ENCODE measurements at regions not wholly inside any gene's neighbourhood (a gene's known extent, or its start where the extent isn't known, plus 50 kb on each side); places are given as distances from the start of the nearest gene placed in this dataset.
"Not testable (repeated sequence)": the region's sequence is repeated elsewhere in the genome, so short reads cannot be mapped to it uniquely, and the experiment has no call there.

DNA sequence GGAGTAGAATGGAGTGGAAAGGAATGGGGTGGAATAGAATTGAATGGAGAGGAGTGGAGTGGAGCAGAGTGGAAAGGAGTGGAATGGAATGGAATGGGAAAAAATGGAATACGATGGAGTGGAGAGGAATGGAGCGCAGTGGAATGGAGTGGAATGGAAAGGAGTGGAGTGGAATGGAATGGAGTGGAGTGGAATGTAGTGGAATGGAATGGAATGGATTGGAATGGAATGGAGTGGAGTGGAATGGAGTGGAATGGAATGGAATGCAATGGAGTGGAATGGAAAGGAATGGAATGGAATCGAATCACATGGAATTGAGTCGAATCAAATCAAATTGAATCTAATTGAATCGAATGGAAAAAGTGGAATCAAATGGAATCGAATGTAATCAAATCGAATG lies 1016.1 kb downstream of the CDY1 start:
- H3K4me3 Mint-ChIP-seq = peak overlapping the region in 1 of 5 donors; percentile 1
- H3K4me1 Mint-ChIP-seq = no peaks in the 10 kb centered on the region
- H3K9me3 Mint-ChIP-seq = peaks cover 12 to 64% (median 43%) of the 10 kb centered on the region in 6 donors
- no peak for DNase-seq
- H3K27ac Mint-ChIP-seq = no peak overlapping the region
- H3K27me3 Mint-ChIP-seq (ENCODE audit: low read depth in 3 of 3) = no peaks in the 10 kb centered on the region
- H3K36me3 Mint-ChIP-seq = peaks cover 10 to 43% (median 16%) of the 10 kb centered on the region in 3 donors

DNA sequence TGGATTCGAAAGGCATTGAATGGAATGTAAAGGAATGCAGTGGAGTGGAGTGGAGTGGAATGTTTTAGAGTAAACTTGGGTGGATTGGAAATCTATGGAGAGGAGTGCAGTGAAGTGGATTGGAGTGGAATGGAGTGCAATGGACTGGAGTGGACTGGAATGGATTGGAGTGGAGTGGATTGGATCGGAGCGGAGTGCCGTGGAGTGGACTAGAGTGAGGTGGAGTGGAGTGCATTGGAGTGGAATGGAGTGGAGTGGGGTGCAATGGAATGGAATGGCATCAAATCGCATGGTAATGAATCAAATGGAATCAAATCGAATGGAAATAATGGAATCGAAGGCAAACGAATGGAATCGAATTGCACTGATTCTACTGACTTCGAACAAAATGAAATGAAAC lies 1023.9 kb downstream of the CDY1 start:
- not testable (repeated sequence) for H3K4me1 Mint-ChIP-seq; DNase-seq; H3K27me3 Mint-ChIP-seq (ENCODE audit: low read depth in 3 of 3); H3K4me3 Mint-ChIP-seq; H3K27ac Mint-ChIP-seq
- Mint-ChIP-seq H3K36me3 (peaks cover 0 to 20% (median 3%) of the 10 kb centered on the region in 3 donors), H3K9me3 (peaks cover 0 to 43% (median 21%) of the 10 kb centered on the region in 6 donors)

DNA sequence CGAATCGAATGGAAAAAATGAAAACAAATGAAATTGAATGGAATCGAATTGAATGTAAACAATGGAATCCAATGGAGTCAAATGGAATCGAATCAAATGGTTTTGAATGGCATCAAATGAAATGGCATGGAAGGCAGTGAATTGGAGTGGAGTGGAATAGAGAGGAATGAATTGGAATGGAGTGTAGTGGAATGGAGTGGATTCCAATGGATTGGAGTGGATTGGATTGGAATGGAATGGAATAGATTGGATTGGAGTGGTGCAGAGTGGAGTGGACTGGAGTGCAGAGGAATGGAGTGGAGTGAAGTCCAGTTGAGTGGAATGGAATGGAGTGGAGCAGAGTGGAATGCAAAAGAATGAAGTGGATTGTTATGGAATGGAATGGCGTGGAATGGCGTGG lies 1026.3 kb downstream of the CDY1 start:
- not testable (repeated sequence) for H3K4me1 Mint-ChIP-seq; DNase-seq; H3K4me3 Mint-ChIP-seq; H3K27me3 Mint-ChIP-seq (ENCODE audit: low read depth in 3 of 3); H3K27ac Mint-ChIP-seq
- H3K9me3 Mint-ChIP-seq = peaks cover 2 to 43% (median 13%) of the 10 kb centered on the region in 6 donors
- peaks cover 0 to 19% (median 0%) of the 10 kb centered on the region in 3 donors for H3K36me3 Mint-ChIP-seq

DNA sequence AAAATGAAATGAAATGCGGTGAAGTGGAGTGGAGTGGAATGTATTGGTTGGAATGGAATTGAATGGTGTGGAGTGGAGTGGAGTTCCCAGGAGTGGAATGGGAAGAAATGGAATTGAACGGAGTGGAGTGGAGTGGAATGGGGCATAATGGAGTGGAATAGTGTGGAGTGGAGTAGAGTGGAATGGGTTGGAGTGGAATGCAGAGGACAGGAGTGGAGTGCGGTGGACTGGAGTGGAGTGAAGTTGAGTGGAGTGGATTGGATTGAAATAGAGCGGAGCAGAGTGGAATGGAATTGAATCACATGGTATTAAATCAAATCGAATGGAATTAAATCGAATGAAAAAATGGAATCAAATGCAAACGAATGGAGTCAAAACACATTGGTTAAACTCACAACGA lies 1042.3 kb downstream of the CDY1 start:
- peaks cover 0 to 50% (median 0%) of the 10 kb centered on the region in 3 donors for H3K36me3 Mint-ChIP-seq
- not testable (repeated sequence) for H3K27ac Mint-ChIP-seq; H3K4me3 Mint-ChIP-seq; H3K4me1 Mint-ChIP-seq; DNase-seq; H3K27me3 Mint-ChIP-seq (ENCODE audit: low read depth in 3 of 3)
- H3K9me3 Mint-ChIP-seq = peaks cover 0 to 78% (median 0%) of the 10 kb centered on the region in 6 donors

DNA sequence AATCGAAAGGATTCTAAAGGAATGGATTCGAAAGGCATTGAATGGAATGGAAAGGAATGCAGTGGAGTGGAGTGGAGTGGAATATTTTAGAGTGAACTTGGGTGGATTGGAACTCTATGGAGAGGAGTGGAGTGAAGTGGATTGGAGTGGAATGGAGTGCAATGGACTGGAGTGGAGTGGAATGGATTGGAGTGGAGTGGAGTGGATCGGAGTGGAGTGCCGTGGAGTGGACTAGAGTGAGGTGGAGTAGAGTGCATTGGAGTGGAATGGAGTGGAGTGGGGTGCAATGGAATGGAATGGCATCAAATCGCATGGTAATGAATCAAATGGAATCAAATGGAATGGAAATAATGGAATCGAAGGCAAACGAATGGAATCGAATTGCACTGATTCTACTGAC lies 1044.8 kb downstream of the CDY1 start:
- not testable (repeated sequence) for H3K27ac Mint-ChIP-seq; H3K27me3 Mint-ChIP-seq (ENCODE audit: low read depth in 3 of 3); H3K4me3 Mint-ChIP-seq; H3K4me1 Mint-ChIP-seq; DNase-seq
- Mint-ChIP-seq H3K9me3 (peaks cover 0 to 84% (median 0%) of the 10 kb centered on the region in 6 donors), H3K36me3 (peaks cover 0 to 57% (median 0%) of the 10 kb centered on the region in 3 donors)

DNA sequence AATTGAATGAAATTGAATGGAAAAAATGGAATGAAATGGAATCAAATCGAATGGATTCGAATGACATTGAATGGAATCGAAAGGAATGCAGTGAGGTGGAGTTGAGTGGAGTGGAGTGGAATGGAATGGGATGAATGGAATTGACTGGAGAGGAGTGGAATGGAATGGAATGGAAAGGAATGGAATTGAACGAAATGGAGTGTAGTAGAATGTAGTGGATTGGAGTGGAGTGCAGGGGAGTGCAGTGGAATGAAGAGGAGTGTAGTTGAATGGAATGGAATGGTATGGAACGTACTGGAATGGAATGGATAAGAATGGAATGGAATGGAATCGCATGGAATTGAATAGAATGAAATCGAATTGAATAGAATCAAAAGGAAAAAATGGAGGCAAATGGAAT lies 1047.3 kb downstream of the CDY1 start:
- Mint-ChIP-seq H3K9me3 (peaks cover 0 to 65% (median 0%) of the 10 kb centered on the region in 6 donors), H3K36me3 (peaks cover 0 to 37% (median 0%) of the 10 kb centered on the region in 3 donors)
- H3K27me3 Mint-ChIP-seq (ENCODE audit: low read depth in 3 of 3); DNase-seq; H3K27ac Mint-ChIP-seq; H3K4me1 Mint-ChIP-seq; H3K4me3 Mint-ChIP-seq: not testable (repeated sequence)

DNA sequence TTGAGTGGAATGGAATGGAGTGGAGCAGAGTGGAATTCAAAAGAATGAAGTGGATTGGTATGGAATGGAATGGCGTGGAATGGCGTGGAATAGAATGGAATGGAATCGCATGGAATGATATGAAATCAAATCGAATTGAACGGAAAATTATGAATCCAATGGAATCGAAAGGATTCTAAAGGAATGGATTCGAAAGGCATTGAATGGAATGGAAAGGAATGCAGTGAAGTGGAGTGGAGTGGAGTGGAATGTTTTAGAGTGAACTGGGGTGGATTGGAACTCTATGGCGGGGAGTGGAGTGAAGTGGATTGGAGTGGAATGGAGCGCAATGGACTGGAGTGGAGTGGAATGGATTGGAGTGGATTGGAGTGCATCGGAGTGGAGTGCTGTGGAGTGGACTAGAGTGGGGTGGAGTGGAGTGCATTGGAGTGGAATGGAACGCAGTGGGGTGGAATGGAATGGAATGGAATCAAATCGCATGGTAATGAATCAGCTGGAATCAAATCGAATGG lies 1048.5 kb downstream of the CDY1 start:
- not testable (repeated sequence) for DNase-seq; H3K27ac Mint-ChIP-seq; H3K27me3 Mint-ChIP-seq (ENCODE audit: low read depth in 3 of 3); H3K4me1 Mint-ChIP-seq
- Mint-ChIP-seq H3K9me3 (peaks cover 0 to 53% (median 0%) of the 10 kb centered on the region in 6 donors), H3K4me3 (peak overlapping the region in 1 of 5 donors; percentile 6), H3K36me3 (peaks cover 0 to 25% (median 0%) of the 10 kb centered on the region in 3 donors)

DNA sequence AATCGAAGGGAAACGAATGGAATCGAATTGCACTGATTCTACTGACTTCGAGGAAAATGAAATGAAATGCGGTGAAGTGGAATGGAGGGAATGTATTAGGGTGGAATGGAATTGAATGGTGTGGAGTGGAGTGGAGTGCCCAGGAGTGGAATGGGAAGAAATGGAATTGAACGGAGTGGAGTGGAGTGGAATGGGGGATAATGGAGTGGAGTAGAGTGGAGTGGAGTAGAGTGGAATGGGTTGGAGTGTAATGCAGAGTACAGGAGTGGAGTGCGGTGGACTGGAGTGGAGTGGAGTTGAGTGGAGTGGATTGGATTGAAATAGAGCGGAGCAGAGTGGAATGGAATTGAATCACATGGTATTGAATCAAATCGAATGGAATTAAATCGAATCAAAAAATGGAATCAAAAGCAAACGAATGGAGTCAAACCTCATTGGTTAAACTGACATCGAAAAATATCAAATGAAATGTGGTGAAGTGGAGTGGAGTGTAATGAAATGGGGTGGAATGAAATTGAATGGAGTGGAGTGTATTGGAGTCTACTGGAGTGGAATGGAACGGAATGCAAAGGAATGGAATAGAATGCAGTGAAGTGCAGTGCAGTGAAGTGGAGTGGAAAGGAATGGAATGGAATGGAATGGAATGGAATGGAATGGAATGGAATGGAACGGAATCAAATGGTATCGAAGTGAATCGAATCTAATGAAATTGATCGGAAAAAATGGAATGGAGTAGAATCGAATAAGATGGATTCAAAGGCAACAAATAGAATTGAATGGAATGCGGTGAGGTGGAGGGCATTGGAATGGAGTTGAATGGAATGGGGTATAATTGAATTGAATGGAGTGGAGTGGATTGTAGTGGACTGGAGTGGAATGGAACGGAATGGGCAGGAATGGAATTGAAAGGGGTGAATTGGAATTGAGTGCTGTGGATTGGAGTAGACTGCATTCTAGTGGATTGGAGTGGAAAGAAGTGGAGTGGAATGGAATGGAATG lies 1049.3 kb downstream of the CDY1 start:
- not testable (repeated sequence) for H3K27ac Mint-ChIP-seq

More for the DNA sequence above, 1049.3 kb downstream of the CDY1 start:
- peaks cover 0 to 25% (median 0%) of the 10 kb centered on the region in 3 donors for H3K36me3 Mint-ChIP-seq
- not testable (repeated sequence) for H3K27me3 Mint-ChIP-seq (ENCODE audit: low read depth in 3 of 3); DNase-seq; H3K4me1 Mint-ChIP-seq
- H3K4me3 Mint-ChIP-seq = peak overlapping the region in 1 of 5 donors; percentile 1
- peaks cover 0 to 48% (median 0%) of the 10 kb centered on the region in 6 donors for H3K9me3 Mint-ChIP-seq

Data from immature natural killer cell (primary cell).